GM23338 (cell line): ENCODE measurements at regions not wholly inside any gene's neighbourhood (a gene's known extent, or its start where the extent isn't known, plus 50 kb on each side); places are given as distances from the start of the nearest gene placed in this dataset.

Source experiments
- ATAC-seq: fragments of 200-7000 bp; cut with Tn5 transposase; 3 replicates; pipeline ENCODE4 v1.9.1; 2020
- DNase-seq: peaks from one replicate; pipeline ENCODE4 v3.0.0-alpha.2; 2015; ENCODE audit warnings: low spot score
- H2AFZ ChIP-seq: fragments of 200-600 bp; sonication (generic); 2 replicates; pipeline ENCODE4 v1.8.0; 2016; ENCODE audit warnings: antibody characterized with exemption, mild to moderate bottlenecking, moderate library complexity
- H3F3A ChIP-seq: fragments of 200-600 bp; sonication (generic); replicated peaks from 2 replicates; pipeline ENCODE4 v1.8.0; 2017; ENCODE audit warnings: antibody characterized with exemption, mixed run types, low read depth
- H3K27ac ChIP-seq: fragments of 200-600 bp; sonication (generic); 2 replicates; pipeline ENCODE4 v1.6.1; 2016; ENCODE audit warnings: low read depth
- H3K27me3 ChIP-seq: fragments of 200-600 bp; sonication (generic); 2 replicates; pipeline ENCODE4 v1.8.0; 2016; ENCODE audit warnings: mild to moderate bottlenecking, mixed run types, moderate library complexity; ENCODE audit not compliant: insufficient read depth
- H3K36me3 ChIP-seq: fragments of 200-600 bp; sonication (generic); 2 replicates; pipeline ENCODE4 v1.8.0; 2016; ENCODE audit warnings: mild to moderate bottlenecking; ENCODE audit not compliant: insufficient read depth
- H3K4me1 ChIP-seq: fragments of 200-600 bp; sonication (generic); 2 replicates; pipeline ENCODE4 v1.8.0; 2016; ENCODE audit warnings: mild to moderate bottlenecking, moderate library complexity; ENCODE audit not compliant: insufficient read depth
- H3K4me2 ChIP-seq: fragments of 200-600 bp; sonication (generic); 2 replicates; pipeline ENCODE4 v1.7.1; 2017; ENCODE audit warnings: mixed run types
- H3K4me3 ChIP-seq: fragments of 200-600 bp; sonication (generic); 2 replicates; pipeline ENCODE4 v1.6.1; 2016; ENCODE audit warnings: mixed run types
- H3K79me2 ChIP-seq: fragments of 200-600 bp; sonication (generic); replicated peaks from 2 replicates; pipeline ENCODE4 v1.8.0; 2017; ENCODE audit warnings: mild to moderate bottlenecking; ENCODE audit not compliant: insufficient read depth
- H3K9me2 ChIP-seq: fragments of 200-600 bp; sonication (generic); 2 replicates; pipeline ENCODE4 v1.8.0; 2017; ENCODE audit not compliant: insufficient read depth
- H4K20me1 ChIP-seq: fragments of 200-600 bp; sonication (generic); replicated peaks from 2 replicates; pipeline ENCODE4 v1.8.0; 2017; ENCODE audit warnings: mild to moderate bottlenecking; ENCODE audit not compliant: insufficient read depth
- H3K27ac Mint-ChIP-seq: 2 replicates; pipeline ENCODE4 v1.8.0; 2020; ENCODE audit warnings: inconsistent platforms, mild to moderate bottlenecking, moderate library complexity, mixed read lengths
- H3K27me3 Mint-ChIP-seq: 3 replicates; pipeline ENCODE4 v1.8.0; 2022; ENCODE audit warnings: low read depth, mild to moderate bottlenecking, moderate library complexity, mixed read lengths, inconsistent platforms; ENCODE audit not compliant: insufficient read depth, poor library complexity
- H3K36me3 Mint-ChIP-seq: 3 replicates; pipeline ENCODE4 v1.8.0; 2021; ENCODE audit warnings: low read depth, mild to moderate bottlenecking, inconsistent platforms, moderate library complexity, mixed read lengths
- H3K4me1 Mint-ChIP-seq: 3 replicates; pipeline ENCODE4 v1.8.0; 2020; ENCODE audit warnings: mild to moderate bottlenecking, inconsistent platforms, mixed read lengths
- H3K4me3 Mint-ChIP-seq: 3 replicates; pipeline ENCODE4 v1.8.0; 2021; ENCODE audit warnings: moderate library complexity, mild to moderate bottlenecking, inconsistent platforms, mixed read lengths
- H3K9me3 Mint-ChIP-seq: 3 replicates; pipeline ENCODE4 v1.8.0; 2020; ENCODE audit warnings: moderate library complexity, mild to moderate bottlenecking, inconsistent platforms, mixed read lengths
- CREB1 ChIP-seq: fragments of 250-450 bp; sonication (Bioruptor Pico); IDR thresholded peaks from 2 replicates; pipeline ENCODE4 v1.5.0; 2020; ENCODE audit warnings: low read depth, mild to moderate bottlenecking, moderate library complexity
- EZH2 ChIP-seq: fragments of 200-600 bp; sonication (generic); IDR thresholded peaks from one replicate; pipeline ENCODE4 v1.8.0; 2017; ENCODE audit warnings: antibody characterized with exemption, mild to moderate bottlenecking, low read depth; ENCODE audit not compliant: unreplicated experiment
- EZH2phosphoT487 ChIP-seq: fragments of 200-600 bp; sonication (generic); IDR thresholded peaks from one replicate; pipeline ENCODE4 v1.8.1; 2018; ENCODE audit warnings: antibody characterized with exemption; ENCODE audit not compliant: unreplicated experiment
- JUNB ChIP-seq: IDR thresholded peaks from one replicate; pipeline ENCODE4 v1.6.1; 2016; ENCODE audit warnings: antibody characterized with exemption; ENCODE audit not compliant: unreplicated experiment
- NANOG ChIP-seq: IDR thresholded peaks from 2 replicates; pipeline ENCODE4 v1.6.1; 2016; ENCODE audit warnings: antibody characterized with exemption, borderline replicate concordance
- POLR2AphosphoS5 ChIP-seq: IDR thresholded peaks from 2 replicates; pipeline ENCODE4 v1.6.1; 2016; ENCODE audit warnings: antibody characterized with exemption, low read depth
- STAT1 ChIP-seq: IDR thresholded peaks from one replicate; pipeline ENCODE4 v1.6.1; 2016; ENCODE audit warnings: antibody characterized with exemption; ENCODE audit not compliant: unreplicated experiment
- ZNF114 ChIP-seq: fragments of 250-450 bp; sonication (Bioruptor Pico); IDR thresholded peaks from 2 replicates; pipeline ENCODE4 v1.5.0; 2020; ENCODE audit warnings: mild to moderate bottlenecking, moderate library complexity
- ZNF331 ChIP-seq: fragments of 250-450 bp; sonication (Bioruptor Pico); IDR thresholded peaks from 2 replicates; pipeline ENCODE4 v1.5.0; 2020; ENCODE audit warnings: low read depth, mild to moderate bottlenecking, moderate library complexity
- TF ChIP-seq, protein P1 (sequence below): fragments of 250-450 bp; sonication (Bioruptor Pico); IDR thresholded peaks from 2 replicates; pipeline ENCODE4 v1.5.0; 2020; ENCODE audit warnings: mild to moderate bottlenecking, moderate library complexity
- TF ChIP-seq, protein P2 (sequence below): IDR thresholded peaks from one replicate; pipeline ENCODE4 v1.6.1; 2018; ENCODE audit warnings: antibody characterized with exemption; ENCODE audit not compliant: unreplicated experiment
- TF ChIP-seq, protein P3 (sequence below): IDR thresholded peaks from 2 replicates; pipeline ENCODE4 v1.6.1; 2016; ENCODE audit warnings: antibody characterized with exemption
- TF ChIP-seq, protein P4 (sequence below), 2 experiments: fragments of 200-600 bp in 1 of 2; sonication (generic) in 1 of 2; conservative IDR thresholded peaks; 2 replicates each; pipeline versions ENCODE4 v1.5.1 to v1.6.1; 2016 to 2017; ENCODE audit warnings: antibody characterized with exemption in 2 of 2, low read depth in 2 of 2, mild to moderate bottlenecking in 2 of 2, moderate library complexity in 1 of 2

DNA sequence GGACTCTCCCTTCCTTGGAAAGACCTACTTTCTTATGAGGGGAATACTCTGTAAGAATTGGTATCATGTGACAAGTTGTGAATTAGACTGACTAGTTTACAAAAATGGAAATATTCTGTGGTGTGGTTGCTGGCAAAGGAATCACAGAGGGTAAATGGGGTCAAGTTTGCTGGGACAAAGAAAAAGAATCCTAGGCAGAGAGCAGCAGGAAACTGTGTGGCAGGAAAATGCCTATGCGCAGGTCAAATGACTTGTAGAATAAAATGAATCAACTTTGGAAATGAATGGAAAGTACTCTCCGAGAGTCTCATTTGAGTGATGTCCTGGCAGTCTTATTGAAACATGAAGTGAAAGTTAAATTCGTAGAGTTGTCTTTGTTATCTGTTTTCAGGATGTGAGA, 1250.7 kb downstream of the UQCRFS1 start:
- Mint-ChIP-seq H3K27ac (peak overlapping the region; percentile 48), H3K4me1 (peaks cover 23% of the 10 kb centered on the region), H3K36me3 (no peaks in the 10 kb centered on the region), H3K27me3 (peaks cover 8% of the 10 kb centered on the region), H3K4me3 (0 out of 3 replicates have a peak overlapping the region, but pooled peaks have one; percentile 1), H3K9me3 (no peaks in the 10 kb centered on the region)
- TF ChIP-seq POLR2AphosphoS5: no peak
- no peak for TF ChIP-seq CREB1 (CRISPR knock-in tag)
- TF ChIP-seq, protein P1, sequence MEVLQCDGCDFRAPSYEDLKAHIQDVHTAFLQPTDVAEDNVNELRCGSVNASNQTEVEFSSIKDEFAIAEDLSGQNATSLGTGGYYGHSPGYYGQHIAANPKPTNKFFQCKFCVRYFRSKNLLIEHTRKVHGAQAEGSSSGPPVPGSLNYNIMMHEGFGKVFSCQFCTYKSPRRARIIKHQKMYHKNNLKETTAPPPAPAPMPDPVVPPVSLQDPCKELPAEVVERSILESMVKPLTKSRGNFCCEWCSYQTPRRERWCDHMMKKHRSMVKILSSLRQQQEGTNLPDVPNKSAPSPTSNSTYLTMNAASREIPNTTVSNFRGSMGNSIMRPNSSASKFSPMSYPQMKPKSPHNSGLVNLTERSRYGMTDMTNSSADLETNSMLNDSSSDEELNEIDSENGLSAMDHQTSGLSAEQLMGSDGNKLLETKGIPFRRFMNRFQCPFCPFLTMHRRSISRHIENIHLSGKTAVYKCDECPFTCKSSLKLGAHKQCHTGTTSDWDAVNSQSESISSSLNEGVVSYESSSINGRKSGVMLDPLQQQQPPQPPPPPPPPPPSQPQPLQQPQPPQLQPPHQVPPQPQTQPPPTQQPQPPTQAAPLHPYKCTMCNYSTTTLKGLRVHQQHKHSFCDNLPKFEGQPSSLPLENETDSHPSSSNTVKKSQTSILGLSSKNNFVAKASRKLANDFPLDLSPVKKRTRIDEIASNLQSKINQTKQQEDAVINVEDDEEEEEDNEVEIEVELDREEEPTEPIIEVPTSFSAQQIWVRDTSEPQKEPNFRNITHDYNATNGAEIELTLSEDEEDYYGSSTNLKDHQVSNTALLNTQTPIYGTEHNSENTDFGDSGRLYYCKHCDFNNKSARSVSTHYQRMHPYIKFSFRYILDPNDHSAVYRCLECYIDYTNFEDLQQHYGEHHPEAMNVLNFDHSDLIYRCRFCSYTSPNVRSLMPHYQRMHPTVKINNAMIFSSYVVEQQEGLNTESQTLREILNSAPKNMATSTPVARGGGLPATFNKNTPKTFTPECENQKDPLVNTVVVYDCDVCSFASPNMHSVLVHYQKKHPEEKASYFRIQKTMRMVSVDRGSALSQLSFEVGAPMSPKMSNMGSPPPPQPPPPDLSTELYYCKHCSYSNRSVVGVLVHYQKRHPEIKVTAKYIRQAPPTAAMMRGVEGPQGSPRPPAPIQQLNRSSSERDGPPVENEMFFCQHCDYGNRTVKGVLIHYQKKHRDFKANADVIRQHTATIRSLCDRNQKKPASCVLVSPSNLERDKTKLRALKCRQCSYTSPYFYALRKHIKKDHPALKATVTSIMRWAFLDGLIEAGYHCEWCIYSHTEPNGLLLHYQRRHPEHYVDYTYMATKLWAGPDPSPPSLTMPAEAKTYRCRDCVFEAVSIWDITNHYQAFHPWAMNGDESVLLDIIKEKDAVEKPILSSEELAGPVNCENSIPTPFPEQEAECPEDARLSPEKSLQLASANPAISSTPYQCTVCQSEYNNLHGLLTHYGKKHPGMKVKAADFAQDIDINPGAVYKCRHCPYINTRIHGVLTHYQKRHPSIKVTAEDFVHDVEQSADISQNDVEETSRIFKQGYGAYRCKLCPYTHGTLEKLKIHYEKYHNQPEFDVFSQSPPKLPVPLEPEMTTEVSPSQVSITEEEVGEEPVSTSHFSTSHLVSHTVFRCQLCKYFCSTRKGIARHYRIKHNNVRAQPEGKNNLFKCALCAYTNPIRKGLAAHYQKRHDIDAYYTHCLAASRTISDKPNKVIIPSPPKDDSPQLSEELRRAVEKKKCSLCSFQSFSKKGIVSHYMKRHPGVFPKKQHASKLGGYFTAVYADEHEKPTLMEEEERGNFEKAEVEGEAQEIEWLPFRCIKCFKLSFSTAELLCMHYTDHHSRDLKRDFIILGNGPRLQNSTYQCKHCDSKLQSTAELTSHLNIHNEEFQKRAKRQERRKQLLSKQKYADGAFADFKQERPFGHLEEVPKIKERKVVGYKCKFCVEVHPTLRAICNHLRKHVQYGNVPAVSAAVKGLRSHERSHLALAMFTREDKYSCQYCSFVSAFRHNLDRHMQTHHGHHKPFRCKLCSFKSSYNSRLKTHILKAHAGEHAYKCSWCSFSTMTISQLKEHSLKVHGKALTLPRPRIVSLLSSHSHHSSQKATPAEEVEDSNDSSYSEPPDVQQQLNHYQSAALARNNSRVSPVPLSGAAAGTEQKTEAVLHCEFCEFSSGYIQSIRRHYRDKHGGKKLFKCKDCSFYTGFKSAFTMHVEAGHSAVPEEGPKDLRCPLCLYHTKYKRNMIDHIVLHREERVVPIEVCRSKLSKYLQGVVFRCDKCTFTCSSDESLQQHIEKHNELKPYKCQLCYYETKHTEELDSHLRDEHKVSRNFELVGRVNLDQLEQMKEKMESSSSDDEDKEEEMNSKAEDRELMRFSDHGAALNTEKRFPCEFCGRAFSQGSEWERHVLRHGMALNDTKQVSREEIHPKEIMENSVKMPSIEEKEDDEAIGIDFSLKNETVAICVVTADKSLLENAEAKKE: no peak
- no peak for TF ChIP-seq ZNF114 (CRISPR knock-in tag)
- no peak for TF ChIP-seq JUNB
- no peak for TF ChIP-seq ZNF331 (CRISPR knock-in tag)
- TF ChIP-seq NANOG: no peak
- TF ChIP-seq, protein P2, sequence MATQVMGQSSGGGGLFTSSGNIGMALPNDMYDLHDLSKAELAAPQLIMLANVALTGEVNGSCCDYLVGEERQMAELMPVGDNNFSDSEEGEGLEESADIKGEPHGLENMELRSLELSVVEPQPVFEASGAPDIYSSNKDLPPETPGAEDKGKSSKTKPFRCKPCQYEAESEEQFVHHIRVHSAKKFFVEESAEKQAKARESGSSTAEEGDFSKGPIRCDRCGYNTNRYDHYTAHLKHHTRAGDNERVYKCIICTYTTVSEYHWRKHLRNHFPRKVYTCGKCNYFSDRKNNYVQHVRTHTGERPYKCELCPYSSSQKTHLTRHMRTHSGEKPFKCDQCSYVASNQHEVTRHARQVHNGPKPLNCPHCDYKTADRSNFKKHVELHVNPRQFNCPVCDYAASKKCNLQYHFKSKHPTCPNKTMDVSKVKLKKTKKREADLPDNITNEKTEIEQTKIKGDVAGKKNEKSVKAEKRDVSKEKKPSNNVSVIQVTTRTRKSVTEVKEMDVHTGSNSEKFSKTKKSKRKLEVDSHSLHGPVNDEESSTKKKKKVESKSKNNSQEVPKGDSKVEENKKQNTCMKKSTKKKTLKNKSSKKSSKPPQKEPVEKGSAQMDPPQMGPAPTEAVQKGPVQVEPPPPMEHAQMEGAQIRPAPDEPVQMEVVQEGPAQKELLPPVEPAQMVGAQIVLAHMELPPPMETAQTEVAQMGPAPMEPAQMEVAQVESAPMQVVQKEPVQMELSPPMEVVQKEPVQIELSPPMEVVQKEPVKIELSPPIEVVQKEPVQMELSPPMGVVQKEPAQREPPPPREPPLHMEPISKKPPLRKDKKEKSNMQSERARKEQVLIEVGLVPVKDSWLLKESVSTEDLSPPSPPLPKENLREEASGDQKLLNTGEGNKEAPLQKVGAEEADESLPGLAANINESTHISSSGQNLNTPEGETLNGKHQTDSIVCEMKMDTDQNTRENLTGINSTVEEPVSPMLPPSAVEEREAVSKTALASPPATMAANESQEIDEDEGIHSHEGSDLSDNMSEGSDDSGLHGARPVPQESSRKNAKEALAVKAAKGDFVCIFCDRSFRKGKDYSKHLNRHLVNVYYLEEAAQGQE: no peak
- no peak for TF ChIP-seq EZH2phosphoT487
- no peak for TF ChIP-seq STAT1
- TF ChIP-seq, protein P3, sequence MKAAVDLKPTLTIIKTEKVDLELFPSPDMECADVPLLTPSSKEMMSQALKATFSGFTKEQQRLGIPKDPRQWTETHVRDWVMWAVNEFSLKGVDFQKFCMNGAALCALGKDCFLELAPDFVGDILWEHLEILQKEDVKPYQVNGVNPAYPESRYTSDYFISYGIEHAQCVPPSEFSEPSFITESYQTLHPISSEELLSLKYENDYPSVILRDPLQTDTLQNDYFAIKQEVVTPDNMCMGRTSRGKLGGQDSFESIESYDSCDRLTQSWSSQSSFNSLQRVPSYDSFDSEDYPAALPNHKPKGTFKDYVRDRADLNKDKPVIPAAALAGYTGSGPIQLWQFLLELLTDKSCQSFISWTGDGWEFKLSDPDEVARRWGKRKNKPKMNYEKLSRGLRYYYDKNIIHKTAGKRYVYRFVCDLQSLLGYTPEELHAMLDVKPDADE: no peak
- no peak for TF ChIP-seq EZH2
- TF ChIP-seq, protein P4, sequence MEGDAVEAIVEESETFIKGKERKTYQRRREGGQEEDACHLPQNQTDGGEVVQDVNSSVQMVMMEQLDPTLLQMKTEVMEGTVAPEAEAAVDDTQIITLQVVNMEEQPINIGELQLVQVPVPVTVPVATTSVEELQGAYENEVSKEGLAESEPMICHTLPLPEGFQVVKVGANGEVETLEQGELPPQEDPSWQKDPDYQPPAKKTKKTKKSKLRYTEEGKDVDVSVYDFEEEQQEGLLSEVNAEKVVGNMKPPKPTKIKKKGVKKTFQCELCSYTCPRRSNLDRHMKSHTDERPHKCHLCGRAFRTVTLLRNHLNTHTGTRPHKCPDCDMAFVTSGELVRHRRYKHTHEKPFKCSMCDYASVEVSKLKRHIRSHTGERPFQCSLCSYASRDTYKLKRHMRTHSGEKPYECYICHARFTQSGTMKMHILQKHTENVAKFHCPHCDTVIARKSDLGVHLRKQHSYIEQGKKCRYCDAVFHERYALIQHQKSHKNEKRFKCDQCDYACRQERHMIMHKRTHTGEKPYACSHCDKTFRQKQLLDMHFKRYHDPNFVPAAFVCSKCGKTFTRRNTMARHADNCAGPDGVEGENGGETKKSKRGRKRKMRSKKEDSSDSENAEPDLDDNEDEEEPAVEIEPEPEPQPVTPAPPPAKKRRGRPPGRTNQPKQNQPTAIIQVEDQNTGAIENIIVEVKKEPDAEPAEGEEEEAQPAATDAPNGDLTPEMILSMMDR (conservative IDR thresholded peaks at IDR 0.05; ENCODE audit: low read depth in 2 of 2): no peak
- DNase-seq (peak; percentile 10), ATAC-seq (no peak; the same call in 2 of the 3 replicates)
- Histone ChIP-seq H3F3A (no peaks in the 10 kb centered on the region), H3K79me2 (no peaks in the 10 kb centered on the region), H3K27ac (no peak overlapping the region), H3K4me1 (peaks cover 5% of the 10 kb centered on the region; the same call in 1 of the 2 replicates), H3K4me2 (peak overlapping the region; percentile 4; the same call in 1 of the 2 replicates), H3K9me2 (no peaks in the 10 kb centered on the region), H3K27me3 (no peaks in the 10 kb centered on the region), H4K20me1 (no peaks in the 10 kb centered on the region), H2AFZ (no peak overlapping the region), H3K36me3 (no peaks in the 10 kb centered on the region), H3K4me3 (no peak overlapping the region)
